GM12892 (cell line): ENCODE measurements at regions not wholly inside any gene's neighbourhood (a gene's known extent, or its start where the extent isn't known, plus 50 kb on each side); places are given as distances from the start of the nearest gene placed in this dataset.
"Not testable (repeated sequence)": the region's sequence is repeated elsewhere in the genome, so short reads cannot be mapped to it uniquely, and the experiment has no call there.

Source experiments
- DNase-seq: peaks from one replicate; pipeline ENCODE4 v3.0.0; 2011; ENCODE audit not compliant: insufficient read length
- FAIRE-seq: peaks from 2 replicates; lab custom pipeline; 2011; peaks lifted over from hg19 to GRCh38; lab: Jason Lieb, UNC
- POLR2A ChIP-seq: IDR thresholded peaks from 2 replicates; pipeline ENCODE4 v1.6.1; 2011; ENCODE audit warnings: low read depth, low read length, control low read depth
- POLR2AphosphoS5 ChIP-seq: IDR thresholded peaks from 2 replicates; pipeline ENCODE4 v1.6.1; 2011; ENCODE audit warnings: low read depth, low read length, control low read depth
- TAF1 ChIP-seq: IDR thresholded peaks from 2 replicates; pipeline ENCODE4 v1.6.1; 2011; ENCODE audit warnings: low read depth, mild to moderate bottlenecking, control low read depth, low read length, borderline replicate concordance

DNA sequence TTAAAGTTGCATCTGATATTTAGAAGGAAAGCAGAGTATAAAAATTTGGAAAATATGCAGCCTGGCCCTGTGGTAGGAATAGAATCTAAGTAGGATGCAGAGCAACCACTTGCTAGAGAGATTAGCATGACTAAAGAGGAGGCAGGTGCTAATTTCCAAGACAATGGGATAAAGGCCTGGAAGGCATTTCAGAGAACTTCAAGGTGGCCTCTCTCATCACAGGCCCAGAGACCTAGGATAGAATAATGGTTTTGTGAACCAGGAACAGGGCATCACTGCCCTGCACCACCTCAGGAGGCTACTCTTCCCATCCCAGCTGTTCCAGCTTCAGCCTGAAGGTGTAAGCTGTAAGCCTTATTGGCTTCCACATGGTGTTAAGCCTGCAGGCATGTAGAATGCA is 621.7 kb upstream of the HS3ST1 start:
- TF ChIP-seq POLR2A (no peak), TAF1 (no peak), POLR2AphosphoS5 (no peak)
- FAIRE-seq (no peak), DNase-seq (no peak)

DNA sequence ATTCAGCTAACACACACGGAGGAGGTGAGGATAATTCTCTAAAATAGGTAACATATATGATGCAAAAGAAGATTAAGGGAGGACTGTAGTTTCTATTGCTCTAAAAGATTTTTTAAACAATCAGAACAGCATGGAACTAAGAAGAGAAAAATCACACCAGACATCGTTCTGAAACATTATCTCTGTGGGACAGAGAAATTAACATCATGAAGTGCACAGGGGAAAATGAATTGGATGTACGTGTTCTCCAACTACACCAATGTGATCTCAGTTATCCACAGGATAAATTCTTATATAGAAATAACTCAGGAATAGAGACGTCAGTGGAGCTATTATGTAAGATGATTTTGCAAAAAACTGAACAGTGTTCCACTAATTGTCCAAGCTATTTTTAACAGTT is 614.1 kb upstream of the HS3ST1 start:
- no peak for TF ChIP-seq POLR2AphosphoS5
- no peak for TF ChIP-seq TAF1
- DNase-seq (no peak), FAIRE-seq (no peak)

DNA sequence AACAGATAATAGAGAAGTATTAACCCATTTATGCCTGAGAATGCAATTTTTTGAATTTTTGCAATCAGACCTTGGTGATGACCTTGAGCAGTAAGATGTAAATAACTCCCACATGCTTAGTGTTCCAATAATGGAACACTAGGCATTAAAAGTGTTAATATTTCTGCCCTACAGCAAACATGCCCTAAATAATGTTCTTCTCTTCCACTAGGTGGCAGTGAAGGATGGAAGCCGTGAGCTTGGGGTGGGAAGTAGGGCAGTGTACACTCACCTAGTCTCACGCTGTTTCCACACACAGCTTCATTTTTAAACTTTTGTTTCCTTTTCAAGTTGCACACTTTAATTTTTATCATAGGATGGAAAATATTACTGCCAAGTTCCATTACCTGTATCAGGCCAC is 613.1 kb upstream of the HS3ST1 start:
- no peak for FAIRE-seq

DNA sequence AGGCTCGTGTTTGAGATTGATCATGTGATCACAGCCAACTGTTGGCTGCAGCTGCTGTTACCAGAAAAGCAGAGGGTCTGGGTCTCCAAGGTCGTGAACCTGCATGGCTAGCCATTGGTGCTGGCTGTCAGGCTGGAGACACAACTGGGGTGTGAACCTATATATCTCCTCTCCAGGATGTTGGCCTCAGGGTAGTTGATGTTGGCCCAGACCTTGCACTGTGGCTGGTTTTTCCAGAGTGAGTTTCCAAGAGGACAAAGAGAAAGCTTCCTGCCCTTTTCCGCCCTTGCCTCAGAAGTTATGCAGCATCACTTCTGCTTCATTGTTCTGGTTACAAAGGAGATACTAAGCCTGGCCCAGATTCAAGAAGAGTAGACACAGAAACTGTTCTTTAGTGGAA is 607.8 kb upstream of the HS3ST1 start:
- FAIRE-seq = no peak
- TF ChIP-seq TAF1 (no peak), POLR2A (no peak), POLR2AphosphoS5 (no peak)
- no peak for DNase-seq

More for the DNA sequence above, 613.1 kb upstream of the HS3ST1 start:
- DNase-seq = no peak
- TF ChIP-seq POLR2A = no peak
- no peak for TF ChIP-seq POLR2AphosphoS5
- TF ChIP-seq TAF1 = no peak

DNA sequence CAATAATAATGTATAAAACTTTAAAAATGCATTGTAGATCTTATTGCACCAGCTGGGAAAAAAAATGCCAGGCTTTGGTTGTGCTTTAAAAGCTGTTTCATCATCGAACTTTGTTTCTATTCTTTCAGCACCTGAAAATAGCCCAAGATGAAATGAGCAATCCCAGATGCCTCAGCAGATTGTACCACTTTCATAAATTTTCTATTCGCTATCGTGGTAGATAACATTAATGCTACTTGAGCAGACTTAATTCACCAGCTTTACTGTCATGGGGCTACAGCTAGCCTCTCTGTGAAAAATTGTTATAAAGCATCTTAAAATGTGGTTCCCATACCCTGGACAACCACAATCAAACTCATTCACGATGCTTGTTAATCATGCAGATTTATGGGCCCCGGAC is 599.6 kb upstream of the HS3ST1 start:
- DNase-seq (no peak), FAIRE-seq (no peak)
- no peak for TF ChIP-seq POLR2AphosphoS5
- no peak for TF ChIP-seq POLR2A
- no peak for TF ChIP-seq TAF1

DNA sequence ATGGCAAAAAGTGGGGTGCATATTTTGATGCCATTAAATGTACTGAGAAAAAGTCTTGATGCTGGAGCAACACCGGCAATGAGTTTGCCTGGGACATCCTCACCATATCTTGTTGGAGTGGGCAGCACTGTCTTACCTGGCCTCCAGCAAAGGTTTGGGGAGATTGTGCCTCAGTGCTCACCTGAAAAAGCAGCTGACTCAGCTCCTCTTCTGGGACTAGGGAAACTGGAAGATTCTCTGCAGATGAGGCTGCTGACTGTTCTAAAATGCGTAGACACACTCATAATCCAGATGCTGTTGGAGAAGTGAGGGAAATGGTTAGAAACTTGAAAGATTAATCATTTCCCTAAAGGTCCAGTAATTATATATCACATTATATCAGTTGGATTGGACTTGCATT is 593.7 kb upstream of the HS3ST1 start:
- DNase-seq (no peak), FAIRE-seq (no peak)
- no peak for TF ChIP-seq TAF1
- no peak for TF ChIP-seq POLR2AphosphoS5

DNA sequence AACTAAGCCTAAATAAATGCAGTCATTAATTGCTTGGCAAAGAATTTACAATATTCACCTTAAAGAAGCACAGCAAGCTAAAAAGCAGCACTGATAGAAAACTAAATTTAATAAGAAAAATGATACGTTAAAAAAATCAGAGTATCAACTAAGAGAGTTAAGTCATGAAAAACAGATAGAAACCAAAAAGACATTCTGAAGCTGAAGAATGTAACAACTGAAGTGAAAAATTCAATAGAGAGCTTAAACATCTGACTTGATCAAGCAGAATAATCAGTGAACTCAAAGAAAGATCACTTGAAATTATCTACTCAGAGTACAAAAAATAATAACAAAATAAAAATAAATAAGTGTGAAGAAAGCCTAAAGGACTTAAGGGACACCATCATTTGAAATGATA is 588.0 kb upstream of the HS3ST1 start:
- TF ChIP-seq TAF1 (no peak), POLR2AphosphoS5 (no peak), POLR2A (no peak)
- DNase-seq (no peak), FAIRE-seq (no peak)

DNA sequence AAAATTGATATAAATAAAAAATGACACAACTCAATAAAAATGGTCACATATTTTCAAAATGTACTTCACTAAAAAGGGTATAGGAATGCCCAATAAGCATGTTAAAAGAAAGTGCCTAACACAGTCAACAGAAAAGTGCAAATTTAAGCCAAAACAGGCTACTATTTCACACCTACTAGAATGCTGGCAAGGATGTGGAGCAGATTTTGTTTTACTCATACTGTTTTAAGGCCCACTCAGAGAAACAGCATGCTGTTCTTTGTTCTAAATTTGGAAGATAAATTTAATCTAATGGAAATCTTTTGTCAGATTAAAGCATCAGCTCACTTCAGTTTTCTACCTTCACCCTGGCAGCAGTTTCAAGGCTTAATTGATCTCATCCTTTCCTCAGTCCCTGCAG is 576.8 kb upstream of the HS3ST1 start:
- FAIRE-seq (no peak), DNase-seq (no peak)

DNA sequence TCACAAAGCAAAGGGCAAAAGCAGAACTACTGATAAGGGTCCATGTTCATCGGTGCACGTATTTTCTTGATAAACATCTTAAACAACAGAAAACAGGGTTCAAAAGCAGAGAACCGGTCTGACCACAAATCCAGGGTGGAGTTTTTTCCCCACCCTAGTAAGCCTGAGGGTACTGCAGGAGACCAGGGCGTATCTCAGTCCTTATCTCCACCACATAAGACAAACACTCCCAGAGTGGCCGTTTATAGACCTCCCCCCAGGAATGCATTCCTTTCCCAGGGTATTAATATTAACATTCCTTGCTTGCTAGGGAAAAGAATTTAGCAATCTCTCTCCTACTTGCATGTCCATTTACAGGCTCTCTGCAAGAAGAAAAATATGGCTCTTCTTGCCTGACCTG is 567.9 kb upstream of the HS3ST1 start:
- FAIRE-seq, DNase-seq: not testable (repeated sequence)

More for the DNA sequence above, 576.8 kb upstream of the HS3ST1 start:
- TF ChIP-seq POLR2AphosphoS5 (no peak), TAF1 (no peak), POLR2A (no peak)

DNA sequence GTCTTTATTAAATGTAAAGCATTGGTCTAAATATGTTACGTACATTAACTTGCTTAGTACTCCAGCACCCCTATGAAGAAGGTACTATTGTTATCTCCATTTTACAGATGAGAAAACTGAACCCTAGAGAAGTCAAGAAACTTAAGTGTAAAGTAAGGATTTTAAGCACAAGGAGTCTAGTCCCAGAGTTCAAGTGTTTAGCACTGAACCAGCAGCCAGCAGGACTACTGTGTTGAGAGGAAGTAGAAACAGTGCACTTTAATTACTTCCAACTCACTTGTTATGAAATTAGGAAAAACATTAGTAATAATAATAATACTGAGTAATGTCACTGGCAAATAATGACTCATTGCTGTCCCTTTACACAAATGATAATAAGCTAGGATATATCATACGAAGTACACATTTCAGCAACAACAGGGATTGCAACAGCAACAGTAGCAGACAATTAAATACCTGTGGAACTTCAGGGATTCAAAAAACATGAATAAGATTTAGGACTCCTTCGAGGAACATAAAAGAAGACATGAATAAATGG is 548.1 kb upstream of the HS3ST1 start:
- no peak for TF ChIP-seq TAF1
- TF ChIP-seq POLR2A = no peak
- TF ChIP-seq POLR2AphosphoS5 = no peak
- no peak for DNase-seq
- no peak for FAIRE-seq

DNA sequence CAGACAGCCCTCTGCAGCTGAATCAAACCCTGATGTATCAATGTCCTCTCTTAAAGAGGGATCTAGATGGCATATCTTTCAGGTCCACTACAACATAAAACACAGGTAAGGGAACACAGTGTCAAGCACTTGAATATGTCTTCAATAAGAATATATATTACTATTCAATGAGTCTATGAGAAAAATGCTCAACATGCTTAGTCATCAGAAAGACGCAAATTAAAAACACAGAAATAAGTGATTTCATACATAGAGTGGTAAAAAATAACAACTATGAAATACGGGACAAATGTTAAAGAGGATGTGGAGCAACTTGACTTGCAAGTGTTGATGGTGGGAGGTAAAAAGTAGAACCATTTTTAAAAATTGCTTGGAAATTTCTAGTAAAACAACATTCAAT is 544.6 kb upstream of the HS3ST1 start:
- TF ChIP-seq TAF1 (no peak), POLR2AphosphoS5 (no peak), POLR2A (no peak)
- DNase-seq (no peak), FAIRE-seq (no peak)

DNA sequence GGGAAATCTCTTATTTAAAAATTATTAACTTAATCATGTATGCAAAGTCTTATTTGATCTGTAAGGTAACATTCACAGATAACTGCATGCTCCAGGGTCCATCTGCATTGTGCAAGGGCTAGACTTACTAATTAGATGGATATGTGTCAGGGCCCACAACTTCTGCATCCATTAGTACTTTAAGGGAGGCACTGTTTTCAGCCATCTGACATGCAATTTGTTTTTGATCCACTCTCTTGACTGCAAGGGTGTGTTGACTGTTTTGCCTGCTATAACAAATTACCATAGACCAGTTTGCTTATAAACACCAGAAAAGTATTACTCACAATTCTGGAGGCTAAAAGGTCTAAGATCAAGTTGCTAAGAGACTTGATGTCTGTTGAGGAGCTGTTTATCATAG is 542.1 kb upstream of the HS3ST1 start:
- DNase-seq = no peak
- FAIRE-seq = no peak
- no peak for TF ChIP-seq POLR2AphosphoS5
- no peak for TF ChIP-seq TAF1
- no peak for TF ChIP-seq POLR2A

DNA sequence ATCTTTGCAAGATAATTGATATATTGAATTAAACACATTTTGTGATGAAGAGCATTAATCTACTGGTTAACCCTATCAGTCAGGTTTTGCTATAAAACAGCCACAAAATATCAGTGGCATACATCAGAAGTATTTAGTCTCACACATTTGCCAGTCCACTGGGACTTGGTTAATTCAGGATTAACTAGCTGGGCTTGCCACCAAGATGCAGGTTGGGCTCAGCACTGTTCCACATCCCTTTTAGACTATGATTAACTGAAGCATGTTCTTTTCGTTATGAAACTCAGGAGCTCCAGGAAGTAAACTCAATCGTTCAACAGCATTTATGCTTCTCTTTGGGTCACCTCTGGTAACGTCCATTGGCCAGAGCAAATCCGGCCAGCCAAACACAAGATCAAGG is 538.1 kb upstream of the HS3ST1 start:
- FAIRE-seq = no peak

More for the DNA sequence above, 538.1 kb upstream of the HS3ST1 start:
- no peak for DNase-seq
- TF ChIP-seq TAF1 = no peak
- no peak for TF ChIP-seq POLR2AphosphoS5
- no peak for TF ChIP-seq POLR2A
